ENCODE measurements at regions not wholly inside any gene's neighbourhood (a gene's known extent, or its start where the extent isn't known, plus 50 kb on each side); places are given as distances from the start of the nearest gene placed in this dataset.

DNA sequence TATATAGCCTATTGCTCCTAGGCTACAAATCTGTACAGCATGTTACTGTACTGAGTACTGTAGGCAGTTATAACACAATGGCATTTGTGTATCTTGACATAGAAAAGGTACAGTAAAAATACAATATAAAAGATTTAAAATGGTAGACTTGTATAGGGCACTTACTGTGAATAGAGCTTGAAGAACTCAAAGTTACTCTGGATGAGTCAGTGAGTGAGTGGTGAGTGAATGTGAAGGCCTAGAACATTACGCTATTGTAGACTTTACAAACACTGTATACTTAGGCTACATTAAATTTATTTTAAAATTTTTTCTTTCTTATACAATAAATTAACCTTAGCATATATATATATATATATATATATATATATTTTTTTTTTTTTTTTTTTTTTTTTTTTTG is 140.0 kb upstream of the UBE2E1 start:
- DNase-seq: no peak

DNA sequence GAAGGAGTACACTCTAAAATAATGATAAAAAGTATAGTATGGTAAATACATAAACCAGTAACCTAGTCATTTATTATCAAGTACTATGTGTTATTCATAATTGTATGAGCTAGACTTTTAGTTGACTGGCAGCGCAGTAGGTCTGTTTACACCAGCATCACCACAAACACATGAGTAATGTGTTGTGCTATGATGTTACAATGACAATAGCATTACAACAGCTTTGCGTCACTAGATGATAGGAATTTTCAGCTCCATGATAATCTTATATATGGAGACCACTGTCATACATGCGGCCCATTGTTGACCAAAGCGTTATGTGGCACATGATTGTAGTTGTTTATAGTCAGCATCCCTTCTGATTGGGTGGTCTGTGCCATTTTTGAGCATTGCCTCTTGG is 138.9 kb upstream of the UBE2E1 start:
- DNase-seq: no peak

DNA sequence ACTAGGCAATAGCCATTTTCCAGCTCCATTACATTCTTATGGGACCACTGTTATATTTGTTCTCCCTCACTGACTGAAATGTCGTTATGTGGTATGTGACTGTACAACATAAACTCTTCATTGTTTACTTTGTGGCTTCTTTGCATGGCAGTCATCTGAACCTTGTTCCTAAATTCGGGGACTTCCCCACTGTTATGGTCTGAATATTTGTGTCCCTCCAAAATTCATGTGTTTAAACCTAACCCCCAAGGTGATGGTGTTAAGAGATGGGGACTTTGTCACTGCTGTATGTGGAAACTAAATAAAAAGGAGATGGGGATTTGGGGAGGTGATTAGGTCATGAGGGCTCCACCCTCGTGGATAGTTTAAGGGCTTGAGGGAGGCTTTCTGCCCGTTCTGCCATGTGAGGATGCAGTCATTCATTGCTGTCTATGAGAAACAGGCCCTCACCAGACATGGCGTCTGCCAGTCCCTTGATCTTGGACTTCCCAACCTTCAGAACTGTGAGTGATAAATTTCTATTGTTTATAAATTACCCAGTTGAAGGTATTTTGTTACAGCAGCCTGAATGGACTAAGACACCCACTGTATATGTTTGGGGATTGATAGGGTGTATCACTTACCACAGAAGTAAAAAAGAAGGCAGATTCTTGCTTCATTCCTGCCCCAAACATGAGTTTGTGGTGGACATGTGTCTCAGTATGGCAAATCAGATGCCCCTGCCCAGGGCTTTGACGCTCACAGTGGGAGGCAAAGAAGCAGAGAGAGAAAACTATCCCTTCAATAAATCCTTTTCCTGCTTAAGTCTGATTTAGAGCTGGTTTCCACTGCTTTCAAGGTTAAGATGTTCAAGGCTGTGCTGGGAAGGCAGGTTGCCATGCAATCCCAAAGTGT is 138.0 kb upstream of the UBE2E1 start:
- no peak for DNase-seq

DNA sequence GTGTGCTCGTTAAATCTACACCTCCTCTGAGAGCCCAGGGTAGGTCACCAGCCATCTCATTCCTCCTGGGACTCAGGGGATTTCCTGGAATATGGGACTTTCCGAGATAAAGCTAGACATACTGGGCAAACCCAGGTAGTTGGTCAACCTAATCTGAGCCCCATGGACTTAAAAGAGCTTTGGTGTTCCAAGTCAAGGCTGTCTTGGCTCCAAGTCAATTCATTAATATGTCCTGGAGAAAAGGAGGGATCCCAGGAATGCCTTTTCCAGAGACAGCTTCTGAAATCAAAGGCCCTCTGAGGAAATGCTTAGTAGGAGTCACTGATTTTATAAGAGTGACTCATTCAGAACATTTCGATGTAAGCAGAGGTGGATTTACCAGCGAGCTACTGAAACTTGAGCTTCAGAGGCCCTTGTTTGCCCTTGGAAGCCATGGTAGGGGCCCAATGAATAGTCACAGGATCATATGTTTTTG is 137.3 kb upstream of the UBE2E1 start:
- DNase-seq: no peak

DNA sequence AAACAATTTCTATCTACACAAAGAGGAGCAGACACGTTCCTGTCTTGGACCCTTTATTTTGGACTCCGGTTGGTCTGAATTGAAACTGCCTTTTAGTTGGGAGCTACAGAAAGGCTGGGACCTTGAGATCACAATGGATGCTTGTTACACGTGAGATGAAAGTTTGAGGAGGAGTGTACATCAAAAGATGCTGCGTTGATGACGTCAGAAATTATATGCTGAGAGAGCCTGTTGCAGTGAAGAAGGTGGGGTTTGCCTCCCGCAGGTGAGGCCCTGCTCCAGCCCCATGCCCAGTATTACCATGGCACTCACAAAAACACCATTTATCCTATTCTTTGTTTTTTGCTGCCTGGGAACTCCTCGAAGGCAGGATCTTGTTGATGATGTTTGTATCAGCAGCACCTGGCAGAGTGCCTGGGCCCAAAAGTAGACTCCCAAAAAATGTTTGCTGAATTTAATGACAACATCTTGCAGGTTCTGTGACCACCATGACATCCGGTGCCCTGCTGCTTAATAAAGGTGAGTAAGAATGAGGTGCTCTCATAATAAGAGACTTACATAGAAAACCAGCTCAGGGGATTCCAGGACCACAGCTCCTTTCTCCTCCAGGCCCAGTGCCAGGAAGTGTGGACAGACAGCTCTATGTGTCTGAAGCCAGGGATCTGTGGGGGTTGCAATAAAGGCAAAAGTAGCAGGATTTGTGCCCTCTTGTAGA is 136.1 kb upstream of the UBE2E1 start:
- DNase-seq: no peak

DNA sequence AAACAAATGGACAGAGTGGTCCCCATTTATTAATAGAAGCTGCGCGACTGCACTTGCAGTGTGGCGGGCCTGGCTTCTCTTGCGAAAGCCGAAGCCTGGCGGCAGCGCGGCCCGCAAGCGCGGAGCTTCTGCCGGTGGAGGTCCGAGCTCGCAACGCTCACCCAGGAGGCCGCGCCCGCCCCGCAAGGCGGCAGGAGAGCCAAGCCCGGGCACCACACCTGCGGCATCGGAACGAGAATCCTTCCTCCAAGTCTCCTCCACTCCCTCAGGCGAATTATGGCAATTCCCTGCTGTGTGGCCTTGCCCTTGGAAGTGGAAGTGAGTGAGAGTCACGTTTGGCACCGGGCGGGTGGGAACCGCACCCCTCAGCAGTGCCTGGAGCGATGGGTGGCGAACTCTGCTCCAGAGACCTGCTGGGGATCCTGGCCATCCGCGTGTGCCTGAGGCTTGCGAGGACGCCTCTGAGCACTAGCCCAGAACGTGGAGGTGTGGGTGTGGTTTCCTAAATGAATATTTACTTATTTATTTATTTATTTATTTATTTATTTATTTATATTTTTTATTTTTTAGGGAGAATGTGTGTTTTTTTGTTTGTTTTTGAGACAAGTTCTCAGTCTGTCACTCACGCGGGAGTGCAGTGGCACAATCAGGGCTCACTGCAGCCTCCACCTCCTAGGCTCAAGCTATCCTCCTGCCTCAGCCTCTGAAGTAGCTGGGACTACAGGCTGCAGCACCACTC is 133.7 kb upstream of the UBE2E1 start:
- DNase-seq: no peak

DNA sequence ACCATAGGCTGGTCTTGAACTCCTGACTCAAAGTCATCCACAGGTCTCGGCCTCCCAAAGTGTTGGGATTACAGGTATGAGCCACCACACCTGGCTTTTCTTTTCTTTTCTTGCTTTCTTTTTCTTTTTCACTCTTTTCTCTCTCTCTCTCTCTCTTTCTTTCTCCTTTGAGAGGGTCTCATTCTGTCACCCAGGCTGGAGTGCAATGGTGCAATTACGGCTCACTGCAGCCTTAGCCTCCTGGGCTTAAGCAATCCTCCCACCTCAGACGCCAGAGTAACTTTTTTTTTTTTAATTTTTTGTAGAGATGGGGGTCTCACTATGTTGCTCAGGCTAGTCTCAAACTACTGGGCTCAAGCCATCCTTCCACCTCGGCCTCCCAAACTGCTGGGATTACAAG is 133.1 kb upstream of the UBE2E1 start:
- no peak for DNase-seq

DNA sequence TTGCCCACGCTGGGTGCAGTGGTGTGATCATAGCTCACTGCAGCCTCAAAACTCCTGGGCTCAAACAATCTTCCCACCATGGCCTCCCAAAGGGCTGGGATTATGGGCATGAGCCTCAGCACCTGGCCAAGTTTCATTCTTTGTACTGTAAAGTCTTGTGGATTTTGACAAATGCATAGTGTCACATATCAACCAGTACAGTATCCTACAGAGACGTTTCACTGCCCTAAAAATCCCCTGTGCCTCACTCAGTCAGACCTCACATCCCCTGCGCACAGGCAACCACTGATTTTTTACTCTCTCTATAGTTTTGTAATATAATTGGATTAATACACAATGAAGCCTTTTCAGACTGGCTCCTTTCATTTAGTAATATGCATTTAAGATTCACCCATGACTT is 130.7 kb upstream of the UBE2E1 start:
- DNase-seq: no peak

DNA sequence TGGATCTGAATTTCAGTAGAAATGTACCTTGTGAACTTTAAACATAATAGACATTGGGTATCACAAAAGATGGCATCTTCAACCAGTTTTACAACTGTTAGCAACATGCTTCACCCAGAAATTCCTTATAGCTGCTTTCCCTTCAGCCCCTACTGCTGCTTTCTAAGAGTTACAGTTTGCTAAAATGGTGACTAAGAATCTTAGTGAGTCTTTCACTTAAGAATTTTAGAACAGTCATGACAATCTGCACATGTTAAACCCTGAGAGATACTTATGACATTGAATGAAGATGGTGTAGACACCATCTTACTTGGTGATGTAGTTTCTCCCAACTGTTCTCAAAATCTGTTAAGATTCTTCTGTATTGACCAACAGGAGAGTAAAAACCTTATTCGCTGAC is 129.7 kb upstream of the UBE2E1 start:
- no peak for DNase-seq

DNA sequence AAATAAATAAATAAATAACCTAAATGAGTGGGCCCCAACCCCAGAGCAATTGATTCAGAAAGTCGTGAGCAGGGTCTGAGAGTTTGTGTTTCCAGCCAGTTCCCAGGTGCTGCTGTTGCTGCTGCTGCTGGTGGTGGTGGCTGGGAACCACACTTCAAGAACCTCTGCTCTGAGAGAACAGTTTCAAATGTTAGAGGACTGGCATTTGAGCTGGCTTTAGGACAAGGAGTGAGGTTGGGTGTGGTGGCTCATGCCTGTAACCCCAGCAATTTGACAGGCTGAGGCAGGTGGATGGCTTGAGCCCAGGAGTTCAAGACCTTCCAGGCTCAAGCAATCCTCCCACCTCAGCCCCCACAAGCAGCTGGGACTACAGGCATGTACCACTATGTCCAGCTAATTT is 123.1 kb upstream of the UBE2E1 start:
- DNase-seq: no peak

DNA sequence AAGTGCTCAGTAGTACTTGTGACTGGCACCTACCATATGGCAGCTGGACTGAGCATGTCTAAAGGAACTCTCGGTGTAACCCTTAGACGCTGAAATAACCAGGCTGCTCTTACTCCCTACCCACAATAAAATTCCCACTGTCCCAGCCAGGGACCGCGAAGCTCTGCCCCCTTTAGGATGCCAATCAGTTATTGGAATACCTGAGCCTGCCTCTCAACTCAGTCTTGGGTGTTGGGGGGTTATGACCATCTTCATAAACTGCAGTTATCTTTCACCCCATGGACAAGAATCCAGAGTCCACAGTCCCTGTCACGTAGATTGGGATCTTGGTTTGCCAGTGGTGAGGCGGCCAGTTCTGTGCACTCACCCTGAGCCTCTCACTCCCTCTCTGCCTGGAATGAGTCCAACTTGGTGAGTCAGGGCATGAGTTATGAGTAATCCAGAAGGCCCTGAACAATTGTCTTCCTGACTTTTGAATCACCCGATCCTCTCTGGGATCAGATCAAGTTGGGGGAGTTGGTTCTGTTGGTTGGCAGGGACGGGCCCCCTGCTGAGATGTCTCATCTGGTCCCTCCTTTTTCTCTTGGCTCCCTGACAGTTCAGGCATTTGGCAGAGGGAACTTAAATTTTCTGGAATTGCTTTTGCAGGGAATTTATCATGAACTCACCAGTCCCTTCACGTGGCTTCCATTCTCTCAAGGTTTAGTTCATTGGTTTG is 120.1 kb upstream of the UBE2E1 start:
- DNase-seq: no peak

DNA sequence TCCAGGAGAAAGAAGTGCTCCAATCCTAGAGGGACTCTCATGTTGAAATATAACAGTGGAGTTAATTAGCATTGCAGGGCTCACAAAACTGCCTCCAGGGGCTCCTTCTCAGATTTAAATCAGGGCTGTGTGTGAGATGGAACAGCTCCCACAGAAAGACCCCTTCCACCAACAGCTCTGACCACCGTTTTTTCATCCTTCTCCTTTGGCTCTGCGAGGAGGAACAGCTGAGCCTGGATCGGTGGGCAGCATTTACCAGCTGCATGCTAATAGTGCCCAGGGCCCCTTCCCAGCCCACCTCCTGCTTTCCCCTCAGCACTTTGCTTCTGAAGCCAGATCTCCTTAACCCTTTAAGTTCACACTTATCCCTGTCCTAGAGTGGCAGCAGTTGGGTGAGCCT is 119.2 kb upstream of the UBE2E1 start:
- no peak for DNase-seq

DNA sequence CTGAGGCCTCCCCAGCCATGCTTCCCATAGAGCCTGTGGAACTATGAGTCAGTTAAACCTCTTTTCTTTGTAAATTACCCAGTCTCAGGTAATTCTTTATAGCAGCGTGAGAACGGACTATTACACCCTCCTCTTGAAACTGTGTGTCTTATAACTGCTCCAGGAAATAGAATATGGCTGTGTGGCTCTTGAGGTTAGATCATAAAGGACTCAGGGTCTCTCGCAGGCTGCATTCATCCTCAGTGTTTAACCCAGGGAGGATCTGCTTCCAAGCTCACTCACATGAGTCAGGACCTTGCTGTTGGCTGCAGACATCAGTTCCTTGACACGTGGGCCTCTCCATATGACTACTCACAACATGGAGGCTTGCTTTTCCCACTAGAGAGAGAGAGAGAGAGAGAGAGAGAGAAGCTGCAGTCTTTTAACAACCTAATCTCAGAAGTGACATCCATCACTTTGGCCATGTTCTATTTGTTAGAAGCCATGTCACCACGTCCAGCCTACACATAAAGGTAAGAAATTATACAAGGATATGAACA is 114.3 kb upstream of the UBE2E1 start:
- no peak for DNase-seq

DNA sequence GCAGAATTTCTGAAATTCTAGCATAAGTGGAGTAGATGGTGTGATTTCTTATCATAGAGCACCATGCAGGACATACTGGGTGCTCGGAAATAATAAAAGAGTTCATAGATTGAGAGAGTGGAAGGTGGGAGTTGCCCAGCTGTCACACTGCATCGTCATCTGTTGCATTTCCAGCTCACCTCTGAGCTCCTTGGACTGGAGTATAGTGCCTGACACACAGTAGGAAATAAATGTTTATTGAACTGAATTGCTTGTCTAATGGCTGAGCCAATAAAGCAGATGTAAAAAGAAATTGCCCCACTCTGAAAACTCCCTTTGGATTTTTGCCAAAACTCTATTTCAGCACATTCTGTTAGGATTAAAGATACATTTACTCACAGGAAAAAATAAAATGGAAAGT is 108.9 kb upstream of the UBE2E1 start:
- no peak for DNase-seq

DNA sequence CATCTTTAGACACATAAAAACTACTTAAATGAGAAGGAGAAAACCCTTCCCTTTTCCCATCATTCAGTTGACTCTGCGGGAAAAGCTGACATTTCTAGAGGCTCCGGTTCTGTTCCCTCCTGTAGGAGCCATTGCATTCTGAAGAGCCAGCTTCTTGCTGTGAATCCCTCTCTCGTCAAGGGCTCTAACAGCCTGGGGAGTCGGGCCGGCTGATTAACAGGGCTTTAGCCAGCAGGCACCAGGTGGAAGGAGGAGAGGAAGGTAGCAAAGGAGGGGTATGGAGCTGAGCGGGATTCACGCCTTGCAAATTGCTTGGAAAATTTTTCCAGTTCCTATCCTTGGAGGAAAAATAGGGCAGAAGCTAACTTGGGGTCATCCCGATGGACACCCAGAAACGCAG is 108.3 kb upstream of the UBE2E1 start:
- no peak for DNase-seq

DNA sequence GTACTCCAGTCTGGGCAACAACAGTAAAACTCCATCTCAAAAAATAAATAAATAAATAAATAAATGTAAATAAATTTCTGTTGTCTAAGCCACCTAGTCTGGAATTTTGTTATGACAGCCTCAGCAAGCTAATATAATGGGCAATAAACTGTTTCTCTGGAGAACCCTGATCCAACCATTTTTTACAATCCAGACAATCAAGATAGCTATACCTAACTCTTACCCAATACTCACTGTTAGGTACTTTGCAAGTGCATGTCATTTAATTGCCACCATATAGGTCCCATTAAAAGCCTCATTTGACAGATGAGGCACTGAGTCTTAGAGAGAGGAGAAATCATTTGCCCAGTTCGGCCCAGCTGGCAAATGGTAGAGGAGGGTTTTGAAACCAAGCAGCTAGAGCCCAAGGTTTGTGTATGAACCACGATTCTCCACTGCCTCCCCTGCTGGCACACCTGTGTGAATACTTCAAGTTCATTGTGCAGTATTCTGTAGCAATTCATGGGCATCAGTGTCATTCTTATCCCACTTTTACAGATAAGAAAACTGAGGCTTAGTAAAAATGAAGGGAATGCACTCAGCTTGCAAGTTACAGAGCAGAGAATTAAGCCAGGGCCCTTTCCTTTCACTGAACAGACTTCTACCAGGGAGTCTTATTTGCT is 107.0 kb upstream of the UBE2E1 start:
- no peak for DNase-seq

DNA sequence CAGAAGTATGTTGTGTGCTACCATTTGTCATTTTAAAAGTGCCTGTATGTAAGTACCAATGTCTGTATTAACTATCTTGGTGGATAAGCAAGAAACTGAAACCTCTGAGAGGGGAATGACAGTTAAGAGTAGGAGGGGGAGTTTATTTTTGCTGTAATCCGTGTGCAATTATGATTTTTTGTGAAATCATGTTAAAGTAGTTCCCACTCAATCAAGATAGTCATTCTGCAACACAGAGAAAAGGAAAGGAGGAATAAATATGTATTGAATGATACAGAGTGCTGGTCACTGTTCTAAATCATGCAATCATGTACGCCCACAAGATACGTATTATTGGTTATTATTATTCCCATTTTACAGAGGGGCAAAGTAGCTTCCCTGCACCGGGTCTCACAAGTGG is 105.1 kb upstream of the UBE2E1 start:
- no peak for DNase-seq

DNA sequence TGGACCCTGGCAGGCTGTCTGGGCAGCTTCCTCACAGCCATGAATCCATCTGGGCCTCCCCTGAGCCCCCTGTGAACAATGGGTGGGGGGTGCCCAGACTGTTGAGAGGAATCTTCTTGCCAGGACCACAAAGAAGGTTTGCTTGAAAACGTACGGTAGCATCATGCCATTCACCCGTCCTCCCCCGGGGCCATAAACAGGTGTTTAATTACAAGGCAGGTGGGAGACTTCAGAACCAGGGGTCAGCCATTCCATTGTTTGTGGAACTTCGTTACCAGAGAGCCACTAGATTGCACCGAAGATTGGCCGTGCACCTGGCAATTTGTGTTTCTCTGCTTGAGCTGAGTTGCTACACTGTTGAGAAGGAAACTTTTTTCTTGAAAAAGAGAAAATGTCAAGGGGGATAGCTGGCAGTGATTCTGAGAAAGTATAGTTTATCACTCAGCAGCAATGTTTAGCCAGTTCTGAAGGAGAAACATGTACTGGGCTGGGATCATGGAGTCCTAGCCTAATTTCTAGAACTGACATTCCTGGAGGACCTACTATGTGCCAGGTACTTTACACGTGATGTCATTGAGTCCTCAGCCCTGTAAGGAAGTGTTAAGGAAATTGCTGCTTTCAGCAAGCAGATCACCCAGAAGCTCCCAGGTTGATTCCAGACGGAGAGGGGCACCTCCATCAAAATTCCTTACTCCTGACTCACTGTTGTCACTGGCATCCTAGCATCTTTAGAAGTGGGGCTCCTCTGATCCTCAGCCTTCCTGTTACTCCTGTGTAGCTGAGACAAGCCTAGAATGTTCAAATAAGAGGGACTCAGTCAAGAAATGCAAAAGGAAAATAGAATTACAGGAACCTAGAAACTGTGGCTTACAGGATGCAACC is 103.8 kb upstream of the UBE2E1 start:
- no peak for DNase-seq

DNA sequence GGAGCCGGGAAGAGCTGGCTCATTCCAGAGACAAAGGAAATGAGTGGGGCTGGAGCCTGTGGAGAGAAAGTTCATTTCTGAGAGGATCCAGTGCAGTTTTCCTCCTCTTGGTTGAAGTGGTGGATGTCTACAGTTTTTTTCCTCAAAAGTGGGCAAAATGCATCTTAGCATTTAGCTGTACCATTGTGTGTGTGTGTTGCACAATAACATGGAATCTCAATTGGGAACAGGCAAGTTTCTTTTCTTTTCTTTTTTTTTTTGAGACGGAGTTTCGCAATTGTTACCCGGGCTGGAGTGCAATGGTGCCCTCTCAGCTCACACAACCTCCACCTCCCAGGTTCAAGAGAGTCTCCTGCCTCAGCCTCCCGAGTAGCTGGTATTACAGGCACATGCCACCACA is 101.5 kb upstream of the UBE2E1 start:
- DNase-seq: no peak

DNA sequence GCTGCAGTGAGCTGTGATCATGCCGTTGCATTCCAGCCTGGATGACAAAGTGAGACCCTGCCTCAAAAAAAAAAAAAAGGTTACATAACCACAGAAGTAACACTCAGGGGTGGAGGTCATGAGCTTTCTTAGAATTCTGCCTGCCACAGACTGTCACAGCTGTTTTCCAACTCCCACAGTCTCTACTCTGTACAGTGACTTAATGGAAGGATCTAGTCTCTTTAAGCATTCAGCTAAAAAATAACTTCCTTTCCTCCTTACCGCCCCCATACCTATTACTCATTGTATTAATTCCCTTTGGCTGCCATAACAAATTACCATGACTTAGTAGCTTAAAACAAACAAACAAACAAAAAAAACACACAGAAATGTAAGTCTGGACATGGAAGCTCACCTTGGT is 99.6 kb upstream of the UBE2E1 start:
- no peak for DNase-seq

DNA sequence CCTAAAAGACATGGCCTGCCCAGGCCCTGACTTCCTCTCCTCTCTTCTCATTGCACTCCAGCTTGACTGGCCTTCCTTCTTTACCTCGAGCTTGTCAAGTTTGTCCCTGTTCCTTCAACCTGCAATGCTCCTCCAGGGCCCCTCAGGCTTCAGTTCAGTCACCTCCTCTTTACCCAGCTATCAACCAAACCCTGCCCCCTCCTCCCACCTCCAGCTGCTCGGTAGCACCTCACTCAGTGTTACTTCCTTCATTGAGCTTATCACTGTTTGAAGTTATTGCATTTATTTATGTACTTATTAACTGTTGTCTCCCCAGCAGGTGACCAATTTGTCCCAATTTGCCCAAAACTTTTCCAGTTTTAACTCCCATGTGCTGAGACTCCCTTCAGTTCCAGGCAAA is 95.8 kb upstream of the UBE2E1 start:
- DNase-seq: no peak
